ENCODE measurements at regions not wholly inside any gene's neighbourhood (a gene's known extent, or its start where the extent isn't known, plus 50 kb on each side); places are given as distances from the start of the nearest gene placed in this dataset.
"Not testable (repeated sequence)": the region's sequence is repeated elsewhere in the genome, so short reads cannot be mapped to it uniquely, and the experiment has no call there.

- no peak for TF ChIP-seq IRF3 (IDR thresholded peaks at IDR 0.05; ENCODE audit: low read depth, low read length)
Observed at GRCh38 chr12:58326534-58326933, 385.2 kb downstream of the ATP23 start (continued).

GRCh38 chr12:58336581-58337242 is 395.3 kb downstream of the ATP23 start:
- H4K20me1 ChIP-seq (ENCODE audit: insufficient read depth); H3K9ac ChIP-seq; DNase-seq; H3K9me2 ChIP-seq; CTCF ChIA-PET; H3K27me3 ChIP-seq (ENCODE audit: insufficient read depth); H3K4me1 ChIP-seq (ENCODE audit: control insufficient read depth in 1 of 2, insufficient read depth in 2 of 2, low read depth in 1 of 2, low read length in 1 of 2); H3K4me3 ChIP-seq (ENCODE audit: low read depth in 2 of 2, low read length in 1 of 2); H3F3A ChIP-seq (replicated peaks; ENCODE audit: insufficient read depth); H3K4me2 ChIP-seq; H3K27ac ChIP-seq (ENCODE audit: low read depth in 2 of 2, low read length in 1 of 2); H3K36me3 ChIP-seq (replicated peaks in 1 of 2; ENCODE audit: control insufficient read depth in 1 of 2, insufficient read depth in 2 of 2, low read length in 1 of 2); H2AFZ ChIP-seq (ENCODE audit: low read depth); H3K79me2 ChIP-seq (ENCODE audit: insufficient read depth); POLR2A ChIA-PET; H3K9me3 ChIP-seq: not testable (repeated sequence)
- 3% methylated on average over 2 of the region's 5 CpGs for WGBS (ENCODE audit: low lambda C conversion rate)

DNA sequence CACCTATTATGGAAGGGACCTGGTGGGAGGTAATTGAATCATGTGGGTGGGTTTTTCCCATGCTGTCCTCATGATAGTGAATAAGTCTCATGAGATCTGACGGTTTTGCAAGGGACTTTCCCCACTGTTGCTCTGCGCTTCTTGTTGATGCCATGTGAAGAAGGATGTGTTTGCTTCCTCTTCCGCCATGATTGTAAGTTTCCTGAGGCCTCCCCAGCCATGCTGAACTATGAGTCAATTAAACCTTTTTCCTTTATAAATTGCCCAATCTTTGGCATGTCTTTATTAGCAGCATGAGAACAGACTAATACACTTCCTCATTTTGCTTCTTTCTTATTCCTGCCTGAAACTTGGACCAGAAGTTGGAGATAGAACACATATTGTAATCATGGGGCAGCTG is 396.2 kb downstream of the ATP23 start:
- H4K20me1 ChIP-seq (ENCODE audit: insufficient read depth); H3K4me3 ChIP-seq (ENCODE audit: low read depth in 2 of 2, low read length in 1 of 2); H3K27me3 ChIP-seq (ENCODE audit: insufficient read depth); H3K4me2 ChIP-seq; H3K9me2 ChIP-seq; POLR2A ChIA-PET; H3K79me2 ChIP-seq (ENCODE audit: insufficient read depth); H2AFZ ChIP-seq (ENCODE audit: low read depth); H3K9ac ChIP-seq; H3K9me3 ChIP-seq; CTCF ChIA-PET; H3K4me1 ChIP-seq (ENCODE audit: control insufficient read depth in 1 of 2, insufficient read depth in 2 of 2, low read depth in 1 of 2, low read length in 1 of 2); DNase-seq; H3K36me3 ChIP-seq (replicated peaks in 1 of 2; ENCODE audit: control insufficient read depth in 1 of 2, insufficient read depth in 2 of 2, low read length in 1 of 2); H3F3A ChIP-seq (replicated peaks; ENCODE audit: insufficient read depth); H3K27ac ChIP-seq (ENCODE audit: low read depth in 2 of 2, low read length in 1 of 2): not testable (repeated sequence)
- WGBS (ENCODE audit: low lambda C conversion rate), result 37% methylated on average over 3 of the region's 3 CpGs

GRCh38 chr12:58341791-58342190 is 400.4 kb downstream of the ATP23 start:
- ChIA-PET POLR2A (no interaction called here), CTCF (interaction anchor here (1.0 to 1.3 kb wide), 4 partner anchors 9 to 823 kb away, joined by 3 to 4 read pairs (median 4); no protein-coding TSS in a partner anchor)
- Histone ChIP-seq H3K9ac (no peak overlapping the region), H3K27me3 (ENCODE audit: insufficient read depth) (peaks cover 8% of the 10 kb centered on the region; the same call in 1 of the 2 replicates), H2AFZ (ENCODE audit: low read depth) (no peak overlapping the region), H3K9me2 (no peaks in the 10 kb centered on the region), H3K4me1 (ENCODE audit: control insufficient read depth in 1 of 2, insufficient read depth in 2 of 2, low read depth in 1 of 2, low read length in 1 of 2) (peaks cover 0 to 8% of the 10 kb centered on the region in 2 experiments; a peak in 2 of 4 replicates), H3K9me3 (no peaks in the 10 kb centered on the region), H3F3A (replicated peaks; ENCODE audit: insufficient read depth) (no peaks in the 10 kb centered on the region), H3K79me2 (ENCODE audit: insufficient read depth) (no peaks in the 10 kb centered on the region), H3K4me3 (ENCODE audit: low read depth in 2 of 2, low read length in 1 of 2) (no peak overlapping the region), H4K20me1 (ENCODE audit: insufficient read depth) (no peaks in the 10 kb centered on the region), H3K27ac (ENCODE audit: low read depth in 2 of 2, low read length in 1 of 2) (no peak overlapping the region), H3K36me3 (replicated peaks in 1 of 2; ENCODE audit: control insufficient read depth in 1 of 2, insufficient read depth in 2 of 2, low read length in 1 of 2) (no peaks in the 10 kb centered on the region), H3K4me2 (no peak overlapping the region)
- 16% methylated on average over 2 of the region's 2 CpGs for WGBS (ENCODE audit: low lambda C conversion rate)
- no peak for DNase-seq
- TF ChIP-seq, protein P1, sequence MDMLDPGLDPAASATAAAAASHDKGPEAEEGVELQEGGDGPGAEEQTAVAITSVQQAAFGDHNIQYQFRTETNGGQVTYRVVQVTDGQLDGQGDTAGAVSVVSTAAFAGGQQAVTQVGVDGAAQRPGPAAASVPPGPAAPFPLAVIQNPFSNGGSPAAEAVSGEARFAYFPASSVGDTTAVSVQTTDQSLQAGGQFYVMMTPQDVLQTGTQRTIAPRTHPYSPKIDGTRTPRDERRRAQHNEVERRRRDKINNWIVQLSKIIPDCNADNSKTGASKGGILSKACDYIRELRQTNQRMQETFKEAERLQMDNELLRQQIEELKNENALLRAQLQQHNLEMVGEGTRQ (IDR thresholded peaks at IDR 0.05; ENCODE audit: borderline replicate concordance, low read depth, low read length), result no peak
- TF ChIP-seq RFX5 (IDR thresholded peaks at IDR 0.05; ENCODE audit: low read length), result no peak
- TF ChIP-seq GABPA (IDR thresholded peaks at IDR 0.05; ENCODE audit: low read depth), result no peak
- TF ChIP-seq TCF12 (IDR thresholded peaks at IDR 0.05), result peak; percentile 90
- TF ChIP-seq, protein P2, sequence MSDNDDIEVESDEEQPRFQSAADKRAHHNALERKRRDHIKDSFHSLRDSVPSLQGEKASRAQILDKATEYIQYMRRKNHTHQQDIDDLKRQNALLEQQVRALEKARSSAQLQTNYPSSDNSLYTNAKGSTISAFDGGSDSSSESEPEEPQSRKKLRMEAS (IDR thresholded peaks at IDR 0.05; ENCODE audit: low read depth), result no peak
- no peak for TF ChIP-seq MXI1 (IDR thresholded peaks at IDR 0.05; ENCODE audit: low read depth, low read length)
- TF ChIP-seq RCOR1 (IDR thresholded peaks at IDR 0.05; ENCODE audit: low read length), result no peak
- no peak for TF ChIP-seq FOSL2 (IDR thresholded peaks at IDR 0.05; ENCODE audit: borderline replicate concordance, low read depth)
- TF ChIP-seq YY1 (IDR thresholded peaks at IDR 0.05; ENCODE audit: low read depth), result no peak
- no peak for TF ChIP-seq POLR2AphosphoS5 (IDR thresholded peaks at IDR 0.05; ENCODE audit: low read depth, low read length)
- peak in 1 of 2 experiments; percentile 41; a peak in 1 of 4 replicates for TF ChIP-seq EP300 (IDR thresholded peaks at IDR 0.05; ENCODE audit: borderline replicate concordance in 1 of 2, low read depth in 1 of 2, low read length in 1 of 2)
- no peak for TF ChIP-seq ELF1 (IDR thresholded peaks at IDR 0.05)
- TF ChIP-seq, protein P3, sequence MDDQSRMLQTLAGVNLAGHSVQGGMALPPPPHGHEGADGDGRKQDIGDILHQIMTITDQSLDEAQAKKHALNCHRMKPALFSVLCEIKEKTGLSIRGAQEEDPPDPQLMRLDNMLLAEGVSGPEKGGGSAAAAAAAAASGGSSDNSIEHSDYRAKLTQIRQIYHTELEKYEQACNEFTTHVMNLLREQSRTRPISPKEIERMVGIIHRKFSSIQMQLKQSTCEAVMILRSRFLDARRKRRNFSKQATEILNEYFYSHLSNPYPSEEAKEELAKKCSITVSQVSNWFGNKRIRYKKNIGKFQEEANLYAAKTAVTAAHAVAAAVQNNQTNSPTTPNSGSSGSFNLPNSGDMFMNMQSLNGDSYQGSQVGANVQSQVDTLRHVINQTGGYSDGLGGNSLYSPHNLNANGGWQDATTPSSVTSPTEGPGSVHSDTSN (IDR thresholded peaks at IDR 0.05), result peak; percentile 34; the same call in 1 of the 2 replicates
- no peak for TF ChIP-seq NRF1 (IDR thresholded peaks at IDR 0.05; ENCODE audit: low read depth, low read length)
